HG03066 (cell line): ENCODE measurements at regions not wholly inside any gene's neighbourhood (a gene's known extent, or its start where the extent isn't known, plus 50 kb on each side); places are given as distances from the start of the nearest gene placed in this dataset.

Experiments used
- ATAC-seq: cut with Tn5 transposase; IDR thresholded peaks from one replicate; pipeline ENCODE4 v1.9.1; 2021; ENCODE audit warnings: low read depth; ENCODE audit not compliant: unreplicated experiment

- no peak for ATAC-seq
Measured at GRCh38 chr5:92496545-92496944, 1084.5 kb downstream of the NR2F1-AS1 start.

- ATAC-seq = no peak
Measured at GRCh38 chr5:92494508-92494907, 1086.5 kb downstream of the NR2F1-AS1 start.

- ATAC-seq = no peak
Measured at GRCh38 chr5:92492908-92493307, 1088.1 kb downstream of the NR2F1-AS1 start.

- ATAC-seq = no peak
Measured at GRCh38 chr5:92484484-92484883, 1096.5 kb downstream of the NR2F1-AS1 start.

- no peak for ATAC-seq
Measured at GRCh38 chr5:92472981-92473566, 1090.0 kb upstream of the ARRDC3 start.

- ATAC-seq = no peak
Measured at GRCh38 chr5:92471861-92472260, 1088.7 kb upstream of the ARRDC3 start.

- no peak for ATAC-seq
Measured at GRCh38 chr5:92470770-92471169, 1087.7 kb upstream of the ARRDC3 start.

- ATAC-seq = no peak
Measured at GRCh38 chr5:92468295-92468694, 1085.2 kb upstream of the ARRDC3 start.

- no peak for ATAC-seq
Measured at GRCh38 chr5:92467695-92468094, 1084.6 kb upstream of the ARRDC3 start.

GRCh38 chr5:92460505-92460904 lies 1077.4 kb upstream of the ARRDC3 start:
- ATAC-seq = peak; percentile 56

GRCh38 chr5:92459654-92460053 lies 1076.5 kb upstream of the ARRDC3 start:
- no peak for ATAC-seq

- ATAC-seq = peak; percentile 100
Measured at GRCh38 chr5:92455011-92455410, 1071.9 kb upstream of the ARRDC3 start.

- no peak for ATAC-seq
Measured at GRCh38 chr5:92444888-92445287, 1061.8 kb upstream of the ARRDC3 start.

- no peak for ATAC-seq
Measured at GRCh38 chr5:92435781-92436180, 1052.7 kb upstream of the ARRDC3 start.

GRCh38 chr5:92429646-92430045 lies 1046.5 kb upstream of the ARRDC3 start:
- no peak for ATAC-seq

- ATAC-seq = no peak
Measured at GRCh38 chr5:92428415-92428814, 1045.3 kb upstream of the ARRDC3 start.

- ATAC-seq = no peak
Measured at GRCh38 chr5:92424785-92425426, 1041.8 kb upstream of the ARRDC3 start.

GRCh38 chr5:92421942-92422341 lies 1038.8 kb upstream of the ARRDC3 start:
- no peak for ATAC-seq

GRCh38 chr5:92421196-92421595 lies 1038.1 kb upstream of the ARRDC3 start:
- ATAC-seq = no peak

GRCh38 chr5:92419261-92419660 lies 1036.1 kb upstream of the ARRDC3 start:
- no peak for ATAC-seq

- ATAC-seq = no peak
Measured at GRCh38 chr5:92418341-92418740, 1035.2 kb upstream of the ARRDC3 start.

GRCh38 chr5:92409134-92409533 lies 1026.0 kb upstream of the ARRDC3 start:
- no peak for ATAC-seq
